ENCODE measurements at regions not wholly inside any gene's neighbourhood (a gene's known extent, or its start where the extent isn't known, plus 50 kb on each side); places are given as distances from the start of the nearest gene placed in this dataset.

DNA sequence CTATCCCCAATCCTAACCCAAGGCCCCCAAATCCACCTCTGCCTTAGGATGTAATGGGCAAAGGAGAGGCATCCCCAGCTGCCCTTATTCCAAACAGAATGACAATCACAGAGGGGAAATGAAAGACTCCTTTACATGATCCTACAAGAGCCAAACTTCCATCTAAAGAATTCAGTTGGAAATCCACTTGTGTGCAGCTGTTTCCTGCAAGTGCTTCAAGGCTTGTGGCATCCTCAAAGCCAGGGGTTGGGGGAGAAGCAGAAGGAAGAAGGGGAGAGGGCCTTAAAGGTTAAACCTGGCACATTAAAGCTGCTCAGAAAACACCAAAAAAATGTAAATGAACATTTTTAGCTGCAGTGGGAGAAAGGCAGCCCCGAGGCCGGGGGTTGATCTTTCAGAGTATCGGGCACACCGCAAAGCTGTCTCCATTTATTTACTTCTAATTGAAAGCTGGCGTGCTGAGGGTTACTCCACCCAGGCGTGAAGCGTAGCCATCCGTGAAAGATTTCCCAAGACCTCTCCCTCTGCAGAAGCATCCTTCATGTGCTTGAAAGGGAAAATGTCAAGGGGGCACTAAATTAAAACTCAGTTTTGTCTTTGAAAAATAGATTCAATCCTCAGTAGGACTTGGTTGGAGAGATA, 217.8 kb downstream of the SHQ1 start:
- WGBS (ENCODE audit: insufficient coverage), result no CpG with 5 or more reads among the region's 8 CpGs
- Histone ChIP-seq H3K27me3 (ENCODE audit: control insufficient read depth, insufficient read depth, low read length) (no peaks in the 10 kb centered on the region), H3K27ac (ENCODE audit: low read length) (no peak overlapping the region), H3K4me1 (ENCODE audit: control insufficient read depth, insufficient read depth, low read length) (peaks cover 7% of the 10 kb centered on the region), H3K9me3 (replicated peaks; ENCODE audit: control insufficient read depth, low read depth, low read length) (peaks cover 4% of the 10 kb centered on the region), H3K36me3 (ENCODE audit: control insufficient read depth, insufficient read depth, low read length) (no peaks in the 10 kb centered on the region), H3K4me3 (ENCODE audit: low read length) (no peak overlapping the region)
- no peak for DNase-seq

DNA sequence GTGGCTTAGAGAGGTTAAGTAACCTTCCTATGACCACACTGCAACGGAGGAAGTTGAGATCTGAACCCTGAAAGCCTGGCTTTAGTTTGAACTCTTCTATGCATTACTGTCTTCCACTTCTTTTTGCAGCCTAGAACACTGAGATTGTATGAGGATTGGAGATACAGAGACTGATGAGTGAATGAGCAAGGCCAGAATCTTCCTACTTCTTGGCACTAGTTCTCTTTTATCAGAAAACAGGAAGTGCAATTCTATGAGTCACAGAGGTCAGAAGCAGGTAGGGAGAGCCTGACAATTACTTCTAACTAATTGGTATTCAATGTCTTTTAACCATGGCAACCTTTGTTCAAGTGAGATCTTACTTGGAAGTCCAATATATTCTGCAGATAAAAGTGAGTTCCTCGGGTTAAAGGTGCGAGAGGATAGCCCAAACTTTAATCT, 219.0 kb downstream of the SHQ1 start:
- Histone ChIP-seq H3K36me3 (ENCODE audit: control insufficient read depth, insufficient read depth, low read length) (no peaks in the 10 kb centered on the region), H3K4me1 (ENCODE audit: control insufficient read depth, insufficient read depth, low read length) (peaks cover 7% of the 10 kb centered on the region), H3K27ac (ENCODE audit: low read length) (no peak overlapping the region), H3K4me3 (ENCODE audit: low read length) (no peak overlapping the region), H3K9me3 (replicated peaks; ENCODE audit: control insufficient read depth, low read depth, low read length) (peaks cover 4% of the 10 kb centered on the region), H3K27me3 (ENCODE audit: control insufficient read depth, insufficient read depth, low read length) (no peaks in the 10 kb centered on the region)
- no peak for DNase-seq
- 80% methylated on average over 2 of the region's 3 CpGs for WGBS (ENCODE audit: insufficient coverage)

DNA sequence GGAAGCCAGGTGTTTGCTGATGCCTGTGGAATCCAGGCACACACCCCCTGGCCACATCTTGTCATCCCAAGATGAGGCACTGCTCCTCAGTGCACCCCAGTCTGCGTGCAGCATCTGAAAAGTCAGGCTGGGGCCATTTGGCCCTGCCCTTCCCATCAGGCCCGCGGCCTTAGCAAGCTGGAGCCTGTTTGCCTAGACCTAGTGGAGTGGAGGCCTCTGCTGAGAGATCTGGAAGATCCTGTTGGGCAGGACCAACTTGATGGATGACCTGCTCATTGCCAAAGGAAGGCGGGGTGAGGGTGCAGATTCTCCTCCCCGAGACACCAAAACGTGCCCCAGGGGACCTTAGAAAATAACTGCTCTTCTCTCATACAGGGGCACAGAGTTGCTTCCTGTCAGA, 220.2 kb downstream of the SHQ1 start:
- no peak for DNase-seq
- Histone ChIP-seq H3K27ac (ENCODE audit: low read length) (no peak overlapping the region), H3K4me3 (ENCODE audit: low read length) (no peak overlapping the region), H3K36me3 (ENCODE audit: control insufficient read depth, insufficient read depth, low read length) (no peaks in the 10 kb centered on the region), H3K9me3 (replicated peaks; ENCODE audit: control insufficient read depth, low read depth, low read length) (peaks cover 4% of the 10 kb centered on the region), H3K4me1 (ENCODE audit: control insufficient read depth, insufficient read depth, low read length) (peaks cover 7% of the 10 kb centered on the region), H3K27me3 (ENCODE audit: control insufficient read depth, insufficient read depth, low read length) (no peaks in the 10 kb centered on the region)
- 75% methylated on average over 2 of the region's 6 CpGs for WGBS (ENCODE audit: insufficient coverage)

DNA sequence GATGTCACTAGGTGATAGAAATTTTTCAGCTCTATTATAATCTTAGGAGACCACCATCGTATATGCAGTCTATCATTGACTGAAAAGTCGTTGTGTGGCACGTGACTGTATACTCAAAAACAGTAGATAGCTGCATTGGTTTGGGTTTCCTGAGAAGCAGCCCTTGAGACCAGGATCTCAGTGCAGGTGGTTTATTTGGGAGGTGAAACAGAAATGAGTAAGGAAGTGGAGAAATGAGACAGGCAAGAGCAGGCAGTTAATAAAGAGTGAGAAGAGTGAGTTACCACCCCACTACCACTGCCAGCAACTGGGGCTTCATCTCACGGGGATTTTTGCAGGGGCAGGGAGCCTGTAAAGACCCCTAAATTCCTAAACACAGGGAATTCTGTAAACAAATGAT, 221.0 kb downstream of the SHQ1 start:
- Histone ChIP-seq H3K36me3 (ENCODE audit: control insufficient read depth, insufficient read depth, low read length) (no peaks in the 10 kb centered on the region), H3K4me1 (ENCODE audit: control insufficient read depth, insufficient read depth, low read length) (peaks cover 7% of the 10 kb centered on the region), H3K27me3 (ENCODE audit: control insufficient read depth, insufficient read depth, low read length) (no peaks in the 10 kb centered on the region), H3K27ac (ENCODE audit: low read length) (no peak overlapping the region), H3K9me3 (replicated peaks; ENCODE audit: control insufficient read depth, low read depth, low read length) (peaks cover 4% of the 10 kb centered on the region), H3K4me3 (ENCODE audit: low read length) (no peak overlapping the region)
- no peak for DNase-seq
- WGBS (ENCODE audit: insufficient coverage), result 90% methylated on average over 3 of the region's 4 CpGs

DNA sequence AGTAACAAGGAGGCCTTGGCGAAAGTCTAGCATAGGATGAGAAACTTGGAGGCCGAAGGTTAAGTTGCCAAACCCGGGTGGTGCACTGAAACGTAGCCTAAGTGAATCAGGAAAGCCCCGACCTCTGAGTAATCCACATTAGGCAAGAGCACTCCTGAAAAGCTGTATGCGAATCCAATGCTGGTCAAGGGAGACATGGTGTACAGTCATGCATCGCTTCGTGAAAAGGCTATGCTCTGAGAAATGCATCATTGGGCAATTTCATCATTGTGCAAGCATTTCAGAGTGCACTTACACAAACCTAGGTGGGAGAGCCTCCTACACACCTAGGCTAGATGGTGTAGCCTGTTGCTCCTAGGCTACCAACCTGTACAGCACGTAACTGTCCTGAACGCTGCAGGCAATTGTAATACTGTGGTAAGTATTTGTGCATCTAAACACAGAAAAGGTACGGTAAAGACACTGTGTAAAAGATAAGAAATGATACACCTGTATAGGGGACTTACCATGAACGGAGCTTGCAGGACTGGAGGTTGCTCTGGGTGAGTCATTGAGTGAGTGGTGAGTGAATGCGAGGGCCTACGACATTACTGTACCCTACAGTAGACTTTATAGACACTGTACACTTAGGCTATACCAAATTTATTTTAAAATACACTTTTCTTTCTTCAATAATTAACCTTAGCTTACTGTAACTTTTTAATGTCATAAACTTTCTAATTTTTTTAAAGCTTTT, 222.5 kb downstream of the SHQ1 start:
- Histone ChIP-seq H3K4me3 (ENCODE audit: low read length) (no peak overlapping the region), H3K27me3 (ENCODE audit: control insufficient read depth, insufficient read depth, low read length) (no peaks in the 10 kb centered on the region), H3K9me3 (replicated peaks; ENCODE audit: control insufficient read depth, low read depth, low read length) (no peaks in the 10 kb centered on the region), H3K27ac (ENCODE audit: low read length) (no peak overlapping the region), H3K4me1 (ENCODE audit: control insufficient read depth, insufficient read depth, low read length) (peaks cover 7% of the 10 kb centered on the region), H3K36me3 (ENCODE audit: control insufficient read depth, insufficient read depth, low read length) (no peaks in the 10 kb centered on the region)
- WGBS (ENCODE audit: insufficient coverage), result 86% methylated on average over 7 of the region's 14 CpGs
- no peak for DNase-seq

DNA sequence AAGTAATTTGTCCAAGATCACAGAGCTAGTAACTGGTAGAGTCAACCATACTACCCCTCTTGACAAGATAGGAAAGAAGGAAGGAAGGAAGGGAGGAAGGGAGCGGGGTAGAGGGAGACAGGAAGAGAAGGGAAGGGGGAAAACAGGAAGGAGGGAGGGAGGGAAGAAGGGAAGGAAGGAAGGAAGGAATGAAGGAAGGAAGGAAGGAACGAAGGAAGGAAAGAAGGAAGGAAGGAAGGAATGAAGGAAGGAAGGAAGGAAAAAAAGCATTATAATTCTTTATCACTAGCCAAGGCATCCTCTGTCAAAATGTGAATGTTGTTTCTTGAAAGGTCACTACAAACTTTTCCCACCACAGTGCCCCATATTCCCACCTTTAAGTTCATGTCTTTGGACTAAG, 223.6 kb downstream of the SHQ1 start:
- 100% methylated on average over 1 of the region's 2 CpGs for WGBS (ENCODE audit: insufficient coverage)
- DNase-seq, result no peak

DNA sequence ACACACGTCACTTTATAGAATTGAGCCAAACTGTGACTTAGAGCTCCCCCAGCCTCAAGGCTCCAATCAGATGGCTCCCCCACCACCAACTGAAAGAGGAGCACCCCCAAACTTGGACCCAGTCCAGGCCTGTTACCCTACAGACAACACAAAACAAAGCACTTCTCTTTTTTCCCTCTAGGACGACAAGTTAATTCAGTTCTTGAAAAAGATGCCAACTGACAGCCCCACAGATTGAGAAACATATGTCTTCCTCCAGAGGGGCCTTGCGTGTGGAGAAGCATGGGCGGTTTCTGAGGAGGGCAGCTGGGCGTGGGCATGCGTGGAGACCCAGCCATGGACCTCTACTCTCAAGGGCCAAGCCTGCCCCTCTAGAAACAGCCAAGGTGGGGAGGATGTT, 229.5 kb downstream of the SHQ1 start:
- H3K36me3 ChIP-seq (ENCODE audit: control insufficient read depth, insufficient read depth, low read length), result no peaks in the 10 kb centered on the region
- no peak for DNase-seq
- H3K4me3 ChIP-seq (ENCODE audit: low read length), result no peak overlapping the region
- H3K4me1 ChIP-seq (ENCODE audit: control insufficient read depth, insufficient read depth, low read length), result peaks cover 4% of the 10 kb centered on the region
- H3K9me3 ChIP-seq (replicated peaks; ENCODE audit: control insufficient read depth, low read depth, low read length), result no peaks in the 10 kb centered on the region
- 80% methylated on average over 2 of the region's 6 CpGs for WGBS (ENCODE audit: insufficient coverage)
- H3K27me3 ChIP-seq (ENCODE audit: control insufficient read depth, insufficient read depth, low read length), result no peaks in the 10 kb centered on the region
- H3K27ac ChIP-seq (ENCODE audit: low read length), result no peak overlapping the region

More for the DNA sequence above, 223.6 kb downstream of the SHQ1 start:
- Histone ChIP-seq H3K9me3 (replicated peaks; ENCODE audit: control insufficient read depth, low read depth, low read length) (no peaks in the 10 kb centered on the region), H3K27ac (ENCODE audit: low read length) (no peak overlapping the region), H3K27me3 (ENCODE audit: control insufficient read depth, insufficient read depth, low read length) (no peaks in the 10 kb centered on the region), H3K4me3 (ENCODE audit: low read length) (no peak overlapping the region), H3K4me1 (ENCODE audit: control insufficient read depth, insufficient read depth, low read length) (no peaks in the 10 kb centered on the region), H3K36me3 (ENCODE audit: control insufficient read depth, insufficient read depth, low read length) (no peaks in the 10 kb centered on the region)

DNA sequence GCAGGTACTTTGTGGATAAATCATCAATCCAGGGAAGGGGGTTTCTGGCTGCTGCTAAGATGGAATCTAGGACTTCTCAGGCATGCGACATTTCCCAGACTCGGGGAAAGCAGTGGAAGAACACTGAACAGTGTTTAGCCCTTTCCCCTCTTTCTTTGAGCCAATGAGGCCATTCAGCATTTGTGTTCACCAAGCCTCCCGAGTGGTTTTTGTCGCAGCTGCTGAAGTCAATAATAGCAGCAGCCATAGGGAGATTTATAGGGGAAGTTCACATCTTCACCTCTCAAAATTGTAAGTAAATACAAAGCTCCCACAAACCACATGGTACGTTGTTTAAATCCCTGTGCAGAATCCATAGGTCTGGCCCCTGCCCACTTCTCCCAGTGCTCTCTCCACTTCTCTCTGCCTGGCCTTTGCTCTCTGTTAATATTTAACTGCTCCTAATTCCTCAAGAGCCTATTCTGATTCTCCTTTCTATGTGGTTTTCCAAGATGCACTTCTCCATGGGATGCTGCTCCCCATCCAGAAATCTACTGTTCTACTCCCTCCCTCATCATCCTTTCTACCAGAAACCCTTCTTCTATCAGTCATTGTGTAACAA, 230.7 kb downstream of the SHQ1 start:
- no peaks in the 10 kb centered on the region for H3K27me3 ChIP-seq (ENCODE audit: control insufficient read depth, insufficient read depth, low read length)
- no peaks in the 10 kb centered on the region for H3K9me3 ChIP-seq (replicated peaks; ENCODE audit: control insufficient read depth, low read depth, low read length)
- DNase-seq, result peak; percentile 52
- no peak overlapping the region for H3K4me3 ChIP-seq (ENCODE audit: low read length)
- WGBS (ENCODE audit: insufficient coverage), result 17% methylated on average over 1 of the region's 5 CpGs
- no peaks in the 10 kb centered on the region for H3K36me3 ChIP-seq (ENCODE audit: control insufficient read depth, insufficient read depth, low read length)
- H3K4me1 ChIP-seq (ENCODE audit: control insufficient read depth, insufficient read depth, low read length), result peaks cover 4% of the 10 kb centered on the region
- H3K27ac ChIP-seq (ENCODE audit: low read length), result no peak overlapping the region

DNA sequence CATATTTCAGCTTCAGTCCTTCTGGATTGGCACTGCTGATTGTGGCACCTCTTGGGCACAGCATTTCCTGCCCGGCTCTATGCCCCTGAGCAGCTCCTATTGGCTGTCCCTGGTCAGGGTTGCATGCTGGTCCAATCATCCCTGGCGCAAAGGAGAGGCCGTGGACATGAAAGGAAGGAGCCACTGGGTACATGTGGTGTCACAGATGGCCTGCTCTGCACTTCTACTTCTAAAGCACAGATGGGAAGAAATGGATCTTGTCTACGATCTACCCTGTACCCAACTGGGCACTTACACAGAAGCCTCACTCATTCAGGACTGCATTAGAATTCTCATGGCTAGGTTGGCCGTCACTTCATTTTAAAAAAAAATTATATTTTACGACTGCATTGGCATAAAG, 232.5 kb downstream of the SHQ1 start:
- Histone ChIP-seq H3K4me1 (ENCODE audit: control insufficient read depth, insufficient read depth, low read length) (peaks cover 4% of the 10 kb centered on the region), H3K4me3 (ENCODE audit: low read length) (no peak overlapping the region), H3K27ac (ENCODE audit: low read length) (no peak overlapping the region), H3K36me3 (ENCODE audit: control insufficient read depth, insufficient read depth, low read length) (no peaks in the 10 kb centered on the region), H3K9me3 (replicated peaks; ENCODE audit: control insufficient read depth, low read depth, low read length) (no peaks in the 10 kb centered on the region), H3K27me3 (ENCODE audit: control insufficient read depth, insufficient read depth, low read length) (no peaks in the 10 kb centered on the region)
- 87% methylated on average over 3 of the region's 6 CpGs for WGBS (ENCODE audit: insufficient coverage)
- DNase-seq, result no peak

DNA sequence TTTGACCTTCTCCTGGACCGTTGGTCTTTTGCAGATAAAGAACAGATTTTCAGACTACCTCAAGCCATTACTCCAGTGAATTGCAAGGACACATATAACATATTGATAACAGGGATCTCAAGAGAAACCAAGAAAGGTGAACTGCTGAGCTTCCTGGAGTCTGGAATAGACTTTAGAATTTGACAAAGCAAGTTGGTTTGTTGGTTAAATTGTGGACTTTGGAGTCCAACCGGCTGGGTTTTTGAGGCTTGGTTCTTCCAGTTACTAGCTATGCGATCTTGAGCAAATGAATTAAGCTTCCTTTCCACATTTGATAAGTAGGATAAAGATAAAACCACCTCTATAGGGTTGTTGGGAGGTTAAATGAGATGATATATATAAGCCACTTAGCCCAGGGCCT, 233.1 kb downstream of the SHQ1 start:
- Histone ChIP-seq H3K36me3 (ENCODE audit: control insufficient read depth, insufficient read depth, low read length) (no peaks in the 10 kb centered on the region), H3K9me3 (replicated peaks; ENCODE audit: control insufficient read depth, low read depth, low read length) (no peaks in the 10 kb centered on the region), H3K27me3 (ENCODE audit: control insufficient read depth, insufficient read depth, low read length) (no peaks in the 10 kb centered on the region), H3K27ac (ENCODE audit: low read length) (no peak overlapping the region), H3K4me1 (ENCODE audit: control insufficient read depth, insufficient read depth, low read length) (peaks cover 4% of the 10 kb centered on the region), H3K4me3 (ENCODE audit: low read length) (no peak overlapping the region)
- DNase-seq, result no peak
- no CpG with 5 or more reads among the region's 3 CpGs for WGBS (ENCODE audit: insufficient coverage)

Data from muscle of leg (tissue), 3 donors.